Kidney glomerular epithelial cell (primary cell): ENCODE measurements at regions not wholly inside any gene's neighbourhood (a gene's known extent, or its start where the extent isn't known, plus 50 kb on each side); places are given as distances from the start of the nearest gene placed in this dataset.
"Not testable (repeated sequence)": the region's sequence is repeated elsewhere in the genome, so short reads cannot be mapped to it uniquely, and the experiment has no call there.

Experiments
- DNase-seq: peaks from one replicate; lab custom pipeline; 2025; lab: John Stamatoyannopoulos, UW

GRCh38 chr5:148741766-148742165, 84.6 kb upstream of the ADRB2 start:
- not testable (repeated sequence) for DNase-seq

- not testable (repeated sequence) for DNase-seq
Observed at GRCh38 chr5:148744380-148744779, 82.0 kb upstream of the ADRB2 start.

- DNase-seq = no peak
Observed at GRCh38 chr5:148746826-148747535, 79.4 kb upstream of the ADRB2 start.

- DNase-seq = no peak
Observed at GRCh38 chr5:148747536-148747906, 78.9 kb upstream of the ADRB2 start.

- DNase-seq = no peak
Observed at GRCh38 chr5:148748702-148749392, 77.6 kb upstream of the ADRB2 start.

GRCh38 chr5:148750614-148751013, 75.8 kb upstream of the ADRB2 start:
- no peak for DNase-seq

GRCh38 chr5:148751025-148751424, 75.4 kb upstream of the ADRB2 start:
- DNase-seq = no peak

- DNase-seq = not testable (repeated sequence)
Observed at GRCh38 chr5:148752375-148752774, 74.0 kb upstream of the ADRB2 start.

GRCh38 chr5:148759101-148759500, 67.3 kb upstream of the ADRB2 start:
- DNase-seq = no peak

GRCh38 chr5:148760945-148761638, 65.3 kb upstream of the ADRB2 start:
- DNase-seq = no peak

- no peak for DNase-seq
Observed at GRCh38 chr5:148763996-148764395, 62.4 kb upstream of the ADRB2 start.

- no peak for DNase-seq
Observed at GRCh38 chr5:148765061-148765460, 61.4 kb upstream of the ADRB2 start.

GRCh38 chr5:148768806-148769415, 57.5 kb upstream of the ADRB2 start:
- no peak for DNase-seq

- no peak for DNase-seq
Observed at GRCh38 chr5:148769941-148770340, 56.5 kb upstream of the ADRB2 start.

- no peak for DNase-seq
Observed at GRCh38 chr5:148774313-148774712, 52.1 kb upstream of the ADRB2 start.

GRCh38 chr5:148776261-148776660, 50.1 kb upstream of the ADRB2 start:
- no peak for DNase-seq
